Nephron (organoid): ENCODE measurements at regions not wholly inside any gene's neighbourhood (a gene's known extent, or its start where the extent isn't known, plus 50 kb on each side); places are given as distances from the start of the nearest gene placed in this dataset.
"Not testable (repeated sequence)": the region's sequence is repeated elsewhere in the genome, so short reads cannot be mapped to it uniquely, and the experiment has no call there.

Experiments used
- H3K27ac Mint-ChIP-seq, 3 experiments: 2 replicates each; pipeline ENCODE4 v1.8.0; 2020; ENCODE audit warnings: mixed read lengths in 3 of 3, mild to moderate bottlenecking in 2 of 3, moderate library complexity in 1 of 3
- H3K27me3 Mint-ChIP-seq: 2 replicates; pipeline ENCODE4 v1.8.0; 2021; ENCODE audit warnings: low read depth, mild to moderate bottlenecking, moderate library complexity, mixed read lengths
- H3K36me3 Mint-ChIP-seq: 2 replicates; pipeline ENCODE4 v1.8.0; 2020; ENCODE audit warnings: low read depth, mixed read lengths
- H3K4me1 Mint-ChIP-seq: 2 replicates; pipeline ENCODE4 v1.8.0; 2020; ENCODE audit warnings: mixed read lengths
- H3K4me3 Mint-ChIP-seq, 3 experiments: 2 replicates each; pipeline ENCODE4 v1.8.0; 2020; ENCODE audit warnings: mild to moderate bottlenecking in 3 of 3, mixed read lengths in 3 of 3, moderate library complexity in 2 of 3
- H3K9me3 Mint-ChIP-seq: 2 replicates; pipeline ENCODE4 v1.8.0; 2020; ENCODE audit warnings: mixed read lengths
- TF ChIP-seq, protein P1 (sequence below), 3 experiments: fragments of 200-600 bp; sonication (generic); IDR thresholded peaks; one replicate each; pipeline ENCODE4 v1.5.0; 2021; ENCODE audit warnings: antibody characterized with exemption in 3 of 3; ENCODE audit not compliant: unreplicated experiment in 3 of 3

DNA sequence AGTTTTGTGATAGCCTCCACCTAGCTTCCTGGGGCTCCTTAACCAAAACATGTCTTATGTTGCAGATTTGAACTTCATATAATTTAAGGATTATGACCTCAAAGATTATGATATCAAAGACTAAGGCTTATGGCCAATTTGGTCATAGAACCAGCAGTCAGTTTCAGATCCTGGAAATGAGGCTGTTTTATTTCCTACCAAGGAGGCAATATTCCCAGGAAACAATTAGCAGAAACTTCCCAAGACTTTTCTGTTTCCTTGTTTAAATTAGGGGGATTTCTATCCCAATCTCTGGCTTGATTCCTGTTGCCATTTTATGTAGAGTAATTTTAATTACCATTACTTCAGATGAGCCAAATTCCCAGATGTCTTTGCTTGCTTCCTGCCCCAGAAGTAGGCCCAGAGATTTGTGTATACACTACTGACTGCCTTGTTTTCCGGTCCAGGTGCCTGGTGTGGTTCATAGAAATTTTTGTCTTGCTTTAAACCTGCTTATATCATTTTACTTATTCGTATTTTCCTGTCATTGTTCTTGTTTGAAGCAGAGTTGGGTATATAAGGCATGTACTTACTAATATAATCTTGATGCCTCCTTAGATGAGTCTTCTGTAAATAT is 119.2 kb upstream of the TMEM170B start:
- Mint-ChIP-seq H3K27me3 (no peaks in the 10 kb centered on the region), H3K36me3 (no peaks in the 10 kb centered on the region), H3K4me3 (no peak overlapping the region), H3K4me1 (no peaks in the 10 kb centered on the region), H3K9me3 (peaks cover 4% of the 10 kb centered on the region), H3K27ac (no peak overlapping the region)
- TF ChIP-seq, protein P1, sequence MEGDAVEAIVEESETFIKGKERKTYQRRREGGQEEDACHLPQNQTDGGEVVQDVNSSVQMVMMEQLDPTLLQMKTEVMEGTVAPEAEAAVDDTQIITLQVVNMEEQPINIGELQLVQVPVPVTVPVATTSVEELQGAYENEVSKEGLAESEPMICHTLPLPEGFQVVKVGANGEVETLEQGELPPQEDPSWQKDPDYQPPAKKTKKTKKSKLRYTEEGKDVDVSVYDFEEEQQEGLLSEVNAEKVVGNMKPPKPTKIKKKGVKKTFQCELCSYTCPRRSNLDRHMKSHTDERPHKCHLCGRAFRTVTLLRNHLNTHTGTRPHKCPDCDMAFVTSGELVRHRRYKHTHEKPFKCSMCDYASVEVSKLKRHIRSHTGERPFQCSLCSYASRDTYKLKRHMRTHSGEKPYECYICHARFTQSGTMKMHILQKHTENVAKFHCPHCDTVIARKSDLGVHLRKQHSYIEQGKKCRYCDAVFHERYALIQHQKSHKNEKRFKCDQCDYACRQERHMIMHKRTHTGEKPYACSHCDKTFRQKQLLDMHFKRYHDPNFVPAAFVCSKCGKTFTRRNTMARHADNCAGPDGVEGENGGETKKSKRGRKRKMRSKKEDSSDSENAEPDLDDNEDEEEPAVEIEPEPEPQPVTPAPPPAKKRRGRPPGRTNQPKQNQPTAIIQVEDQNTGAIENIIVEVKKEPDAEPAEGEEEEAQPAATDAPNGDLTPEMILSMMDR (IDR thresholded peaks at IDR 0.05; ENCODE audit: unreplicated experiment in 3 of 3), result no peak

DNA sequence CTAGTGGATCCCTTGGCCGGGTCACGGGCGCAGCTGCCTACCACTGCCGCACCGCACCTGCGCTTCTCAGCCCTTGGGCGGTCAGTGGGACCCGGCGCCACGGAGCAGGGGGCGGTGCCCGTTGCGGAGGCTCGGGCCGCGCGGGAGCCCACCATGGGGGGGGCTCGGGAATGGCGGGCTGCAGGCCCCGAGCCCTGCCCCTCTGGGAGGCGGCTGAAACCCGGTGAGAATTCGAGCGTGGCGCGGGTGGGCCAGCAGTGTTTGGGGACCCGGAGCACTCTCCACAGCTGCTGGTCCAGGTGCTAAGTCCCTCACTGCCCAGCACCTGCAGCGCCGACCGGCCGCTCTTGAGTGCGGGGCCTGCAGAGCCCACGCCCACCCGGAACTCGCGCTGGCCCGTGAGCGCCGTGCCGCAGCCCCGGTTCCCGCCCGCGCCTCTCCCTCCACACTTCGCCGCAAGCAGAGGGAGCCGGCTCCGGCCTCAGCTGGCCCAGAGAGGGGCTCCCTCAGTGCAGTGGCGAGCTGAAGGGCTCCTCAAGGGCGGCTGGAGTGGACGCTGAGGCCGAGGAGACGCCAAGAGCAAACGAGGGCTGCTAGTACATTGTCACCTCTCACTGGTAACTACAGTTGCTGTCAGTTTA is 120.5 kb upstream of the TMEM170B start:
- Mint-ChIP-seq H3K4me1 (peaks cover under 1% of the 10 kb centered on the region), H3K9me3 (peaks cover 4% of the 10 kb centered on the region), H3K27me3 (no peaks in the 10 kb centered on the region), H3K36me3 (no peaks in the 10 kb centered on the region), H3K27ac (no peak overlapping the region), H3K4me3 (no peak overlapping the region)
- TF ChIP-seq, protein P1 (IDR thresholded peaks at IDR 0.05; ENCODE audit: unreplicated experiment in 3 of 3), result no peak

DNA sequence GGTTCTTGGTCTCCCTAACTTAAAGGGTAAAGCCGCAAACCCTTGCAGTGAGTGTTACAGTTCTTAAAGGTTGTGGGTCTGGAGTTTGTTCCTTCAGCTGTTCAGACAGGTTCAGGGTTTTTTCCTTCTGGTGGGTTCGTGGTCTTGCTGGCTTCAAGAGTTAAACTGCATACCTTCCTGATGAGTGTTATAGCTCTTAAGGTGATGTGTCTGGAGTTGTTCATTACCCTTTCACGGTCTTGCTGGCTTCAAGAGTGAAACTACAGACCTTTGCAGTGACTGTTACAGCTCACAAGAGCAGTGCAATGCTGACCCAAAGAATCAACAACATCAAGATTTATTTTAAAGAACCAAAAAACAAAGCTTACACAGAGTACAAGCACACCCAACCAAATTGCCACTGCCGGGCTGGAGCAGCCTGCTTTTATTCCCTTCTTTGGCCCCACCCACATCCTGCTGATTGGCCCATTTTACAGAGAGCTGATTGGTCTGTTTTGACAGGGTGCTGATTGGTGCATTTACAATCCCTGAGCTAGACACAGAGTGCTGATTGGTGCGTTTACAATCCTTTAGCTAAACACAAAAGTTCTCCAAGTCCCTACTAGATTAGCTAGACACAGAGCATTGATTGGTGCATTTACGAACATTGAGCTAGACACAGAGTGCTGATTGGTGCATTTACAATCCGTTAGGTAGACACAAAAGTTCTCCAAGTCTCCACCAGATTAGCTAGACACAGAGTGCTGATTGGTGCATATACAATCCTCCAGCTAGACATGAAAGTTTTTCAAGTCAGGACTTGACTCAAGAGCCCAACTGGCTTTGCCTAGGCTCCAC is 121.2 kb upstream of the TMEM170B start:
- peak overlapping the region in 1 of 3 experiments; percentile 26 for H3K27ac Mint-ChIP-seq
- H3K27me3 Mint-ChIP-seq, H3K36me3 Mint-ChIP-seq, H3K9me3 Mint-ChIP-seq, H3K4me1 Mint-ChIP-seq, H3K4me3 Mint-ChIP-seq: not testable (repeated sequence)

DNA sequence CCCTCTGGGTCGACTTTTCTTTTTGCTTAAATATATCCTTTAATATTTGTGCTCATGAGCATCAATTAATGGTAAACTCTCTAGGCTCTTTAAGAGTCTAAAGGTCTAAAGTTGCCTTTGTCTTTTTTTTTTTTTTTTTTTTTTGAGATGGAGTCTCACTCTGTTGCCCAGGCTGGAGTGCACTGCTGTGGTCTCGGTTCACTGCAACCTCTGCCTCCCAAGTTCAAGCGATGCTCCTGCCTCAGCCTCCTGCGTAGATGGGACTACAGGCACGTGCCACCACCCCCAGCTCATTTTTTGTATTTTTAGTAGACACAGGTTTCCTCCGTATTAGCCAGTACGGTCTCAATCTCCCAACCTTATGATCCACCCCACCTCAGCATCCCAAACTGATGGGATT is 122.0 kb upstream of the TMEM170B start:
- Mint-ChIP-seq H3K36me3 (no peaks in the 10 kb centered on the region), H3K9me3 (peaks cover 4% of the 10 kb centered on the region), H3K27me3 (no peaks in the 10 kb centered on the region), H3K4me3 (no peak overlapping the region), H3K4me1 (peaks cover 5% of the 10 kb centered on the region), H3K27ac (no peak overlapping the region)
- TF ChIP-seq, protein P1 (IDR thresholded peaks at IDR 0.05; ENCODE audit: unreplicated experiment in 3 of 3), result no peak

- peaks cover 5% of the 10 kb centered on the region for H3K4me1 Mint-ChIP-seq
- no peak overlapping the region for H3K4me3 Mint-ChIP-seq
- H3K27ac Mint-ChIP-seq, result no peak overlapping the region
- H3K9me3 Mint-ChIP-seq, result peaks cover 4% of the 10 kb centered on the region
- no peaks in the 10 kb centered on the region for H3K27me3 Mint-ChIP-seq
- TF ChIP-seq, protein P1 (IDR thresholded peaks at IDR 0.05; ENCODE audit: unreplicated experiment in 3 of 3), result no peak
- no peaks in the 10 kb centered on the region for H3K36me3 Mint-ChIP-seq
These were observed 123.2 kb upstream of the TMEM170B start for GRCh38 chr6:11414176-11414963.

DNA sequence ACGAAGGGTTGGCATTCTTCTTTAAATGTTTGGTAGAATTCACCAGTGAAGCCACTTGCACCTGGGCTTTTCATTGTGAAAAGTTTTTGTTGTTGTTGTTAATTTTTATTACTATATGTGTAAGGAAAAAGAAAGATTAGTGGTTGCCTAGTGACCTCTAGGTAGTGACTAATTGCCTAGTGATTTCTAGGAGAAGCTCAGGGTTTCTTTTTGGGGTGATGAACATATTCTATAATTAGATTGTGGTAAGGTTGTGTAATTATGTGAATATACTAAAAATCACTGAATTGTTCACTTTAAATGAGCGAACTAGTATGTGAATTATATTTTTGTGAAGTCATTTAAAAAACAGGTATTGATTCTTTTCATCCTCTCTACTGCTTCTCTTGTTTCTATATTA is 123.8 kb upstream of the TMEM170B start:
- Mint-ChIP-seq H3K27me3 (no peaks in the 10 kb centered on the region), H3K27ac (no peak overlapping the region), H3K4me3 (no peak overlapping the region), H3K36me3 (no peaks in the 10 kb centered on the region), H3K4me1 (peaks cover 5% of the 10 kb centered on the region), H3K9me3 (peaks cover 4% of the 10 kb centered on the region)
- TF ChIP-seq, protein P1 (IDR thresholded peaks at IDR 0.05; ENCODE audit: unreplicated experiment in 3 of 3), result no peak
